Activated CD8-positive, alpha-beta T cell treated with anti-CD3 and anti-CD28 coated beads for 36 hours (primary cell): ENCODE measurements at regions not wholly inside any gene's neighbourhood (a gene's known extent, or its start where the extent isn't known, plus 50 kb on each side); places are given as distances from the start of the nearest gene placed in this dataset.

ENCODE experiments used
- ATAC-seq: fragments of 200-7000 bp; cut with Tn5 transposase; one replicate; pipeline ENCODE4 v1.10.0; 2021; ENCODE audit warnings: mild to moderate bottlenecking, moderate library complexity
- CTCF ChIA-PET: fragments of 350-600 bp; sonication (Branson Sonifier 250); formaldehyde crosslinking; loops from one replicate; lab custom pipeline; 2021; ENCODE audit warnings: antibody characterized with exemption; lab: Charles Lee
- POLR2A ChIA-PET: fragments of 350-600 bp; sonication (Branson Sonifier 250); formaldehyde crosslinking; loops from one replicate; lab custom pipeline; 2021; ENCODE audit warnings: antibody characterized with exemption; lab: Charles Lee
- DNase-seq: peaks from one replicate; pipeline ENCODE4 v3.0.0-alpha.2; 2020
- H3K27ac Mint-ChIP-seq: one replicate; pipeline ENCODE4 v1.8.0; 2021; ENCODE audit warnings: mild to moderate bottlenecking, mixed read lengths
- H3K27me3 Mint-ChIP-seq: one replicate; pipeline ENCODE4 v1.8.0; 2021; ENCODE audit warnings: mixed read lengths
- H3K36me3 Mint-ChIP-seq: one replicate; pipeline ENCODE4 v1.8.0; 2021; ENCODE audit warnings: low read depth, mixed read lengths
- H3K4me1 Mint-ChIP-seq: one replicate; pipeline ENCODE4 v1.8.0; 2021; ENCODE audit warnings: low read depth, mixed read lengths
- H3K4me3 Mint-ChIP-seq: one replicate; pipeline ENCODE4 v1.8.0; 2021; ENCODE audit warnings: mild to moderate bottlenecking, moderate library complexity, mixed read lengths
- H3K9me3 Mint-ChIP-seq: one replicate; pipeline ENCODE4 v1.8.0; 2021; ENCODE audit warnings: mixed read lengths
- CTCF ChIP-seq: fragments of 200-600 bp; IDR thresholded peaks from one replicate; pipeline ENCODE4 v1.8.0; 2022; ENCODE audit warnings: antibody characterized with exemption, mild to moderate bottlenecking
- intact Hi-C: fragments of 100-400 bp; cut with micrococcal nuclease; formaldehyde crosslinking; loops from one replicate; pipeline ENCODE4 v1.10.0; 2022

GRCh38 chr12:43147878-43148277 is 404.1 kb downstream of the ADAMTS20 start:
- H3K4me1 Mint-ChIP-seq = no peaks in the 10 kb centered on the region

GRCh38 chr12:43145481-43145880 is 406.5 kb downstream of the ADAMTS20 start:
- H3K36me3 Mint-ChIP-seq = no peaks in the 10 kb centered on the region
- DNase-seq = no peak
- no peak for TF ChIP-seq CTCF
- ChIA-PET POLR2A (no interaction called here), CTCF (no interaction called here)
- H3K27ac Mint-ChIP-seq = no peak overlapping the region
- H3K27me3 Mint-ChIP-seq = no peaks in the 10 kb centered on the region
- intact Hi-C loops = no loop called here
- peaks cover 12% of the 10 kb centered on the region for H3K9me3 Mint-ChIP-seq
- no peaks in the 10 kb centered on the region for H3K4me1 Mint-ChIP-seq
- H3K4me3 Mint-ChIP-seq = no peak overlapping the region
- ATAC-seq = no peak

More at GRCh38 chr12:43147878-43148277, 404.1 kb downstream of the ADAMTS20 start:
- H3K27me3 Mint-ChIP-seq = no peaks in the 10 kb centered on the region
- no peak for ATAC-seq
- H3K9me3 Mint-ChIP-seq = peaks cover 3% of the 10 kb centered on the region
- no peak overlapping the region for H3K4me3 Mint-ChIP-seq
- no peaks in the 10 kb centered on the region for H3K36me3 Mint-ChIP-seq
- ChIA-PET CTCF (no interaction called here), POLR2A (no interaction called here)
- intact Hi-C loops = no loop called here
- no peak for DNase-seq
- no peak for TF ChIP-seq CTCF
- H3K27ac Mint-ChIP-seq = no peak overlapping the region

GRCh38 chr12:43143278-43143677 is 408.7 kb downstream of the ADAMTS20 start:
- ATAC-seq (no peak), DNase-seq (no peak)
- POLR2A ChIA-PET = no interaction called here
- Mint-ChIP-seq H3K4me1 (no peaks in the 10 kb centered on the region), H3K9me3 (peaks cover 11% of the 10 kb centered on the region), H3K27ac (no peak overlapping the region), H3K4me3 (no peak overlapping the region), H3K36me3 (no peaks in the 10 kb centered on the region), H3K27me3 (no peaks in the 10 kb centered on the region)
- CTCF ChIA-PET = no interaction called here
- TF ChIP-seq CTCF = no peak
- intact Hi-C loops = no loop called here

- ChIA-PET CTCF (no interaction called here), POLR2A (no interaction called here)
- H3K27me3 Mint-ChIP-seq = no peaks in the 10 kb centered on the region
- no peaks in the 10 kb centered on the region for H3K36me3 Mint-ChIP-seq
- no peak overlapping the region for H3K4me3 Mint-ChIP-seq
- ATAC-seq (no peak), DNase-seq (no peak)
- no peaks in the 10 kb centered on the region for H3K9me3 Mint-ChIP-seq
- no peak for TF ChIP-seq CTCF
- H3K4me1 Mint-ChIP-seq = no peaks in the 10 kb centered on the region
- intact Hi-C loops = no loop called here
- no peak overlapping the region for H3K27ac Mint-ChIP-seq
These were observed 419.7 kb downstream of the ADAMTS20 start for GRCh38 chr12:43132291-43132690.

- ATAC-seq = no peak
- Mint-ChIP-seq H3K27me3 (no peaks in the 10 kb centered on the region), H3K36me3 (no peaks in the 10 kb centered on the region), H3K4me3 (no peak overlapping the region), H3K4me1 (no peaks in the 10 kb centered on the region), H3K9me3 (no peaks in the 10 kb centered on the region), H3K27ac (no peak overlapping the region)
- ChIA-PET POLR2A (no interaction called here), CTCF (no interaction called here)
- no peak for DNase-seq
- intact Hi-C loops = no loop called here
- TF ChIP-seq CTCF = no peak
These were observed 420.7 kb downstream of the ADAMTS20 start for GRCh38 chr12:43131301-43131700.
